ENCODE measurements at regions not wholly inside any gene's neighbourhood (a gene's known extent, or its start where the extent isn't known, plus 50 kb on each side); places are given as distances from the start of the nearest gene placed in this dataset.

- TF ChIP-seq CTCF (conservative IDR thresholded peaks at IDR 0.05) (no peak), EZH2 (IDR thresholded peaks at IDR 0.05; ENCODE audit: low read depth) (no peak)
Observed at GRCh38 chr14:24695265-24696241, 61.6 kb upstream of the GZMB start.
